ENCODE measurements at regions not wholly inside any gene's neighbourhood (a gene's known extent, or its start where the extent isn't known, plus 50 kb on each side); places are given as distances from the start of the nearest gene placed in this dataset.

DNA sequence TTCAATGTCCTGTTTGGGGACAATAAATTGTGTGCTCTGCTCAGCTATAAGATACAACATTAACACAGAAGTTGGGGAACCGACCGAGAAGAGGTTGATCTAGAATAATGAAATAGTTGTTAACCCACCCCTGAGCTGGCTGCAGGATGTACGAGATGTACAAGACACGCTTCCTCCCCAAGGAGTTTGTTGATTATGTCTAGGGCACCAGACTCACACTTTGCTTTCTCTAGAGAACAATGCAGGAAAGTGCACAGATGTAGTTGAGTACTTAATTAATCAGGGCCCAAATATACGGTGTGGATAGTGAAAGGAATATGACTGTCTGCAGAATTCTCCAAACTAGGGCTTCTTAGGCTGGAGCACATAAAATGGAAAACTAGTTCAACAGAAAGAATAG is 415.2 kb upstream of the TNP1 start:
- no peak overlapping the region for H3K27ac ChIP-seq
- intact Hi-C loops (cut with DNase I; ENCODE audit: low total_unique reads), result no loop called here
- H3K4me1 ChIP-seq, result peaks cover 3% of the 10 kb centered on the region
- H3K36me3 ChIP-seq (ENCODE audit: low read depth, missing control alignments), result no peaks in the 10 kb centered on the region
- no peak for DNase-seq
- no peak overlapping the region for H3K4me3 ChIP-seq
- 31 to 38% methylated on average over 5 of the region's 5 CpGs for WGBS, 2 donors
- TF ChIP-seq, protein P1, sequence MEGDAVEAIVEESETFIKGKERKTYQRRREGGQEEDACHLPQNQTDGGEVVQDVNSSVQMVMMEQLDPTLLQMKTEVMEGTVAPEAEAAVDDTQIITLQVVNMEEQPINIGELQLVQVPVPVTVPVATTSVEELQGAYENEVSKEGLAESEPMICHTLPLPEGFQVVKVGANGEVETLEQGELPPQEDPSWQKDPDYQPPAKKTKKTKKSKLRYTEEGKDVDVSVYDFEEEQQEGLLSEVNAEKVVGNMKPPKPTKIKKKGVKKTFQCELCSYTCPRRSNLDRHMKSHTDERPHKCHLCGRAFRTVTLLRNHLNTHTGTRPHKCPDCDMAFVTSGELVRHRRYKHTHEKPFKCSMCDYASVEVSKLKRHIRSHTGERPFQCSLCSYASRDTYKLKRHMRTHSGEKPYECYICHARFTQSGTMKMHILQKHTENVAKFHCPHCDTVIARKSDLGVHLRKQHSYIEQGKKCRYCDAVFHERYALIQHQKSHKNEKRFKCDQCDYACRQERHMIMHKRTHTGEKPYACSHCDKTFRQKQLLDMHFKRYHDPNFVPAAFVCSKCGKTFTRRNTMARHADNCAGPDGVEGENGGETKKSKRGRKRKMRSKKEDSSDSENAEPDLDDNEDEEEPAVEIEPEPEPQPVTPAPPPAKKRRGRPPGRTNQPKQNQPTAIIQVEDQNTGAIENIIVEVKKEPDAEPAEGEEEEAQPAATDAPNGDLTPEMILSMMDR (IDR thresholded peaks at IDR 0.05), result no peak
- no peak for TF ChIP-seq POLR2A (IDR thresholded peaks at IDR 0.05)
- no peaks in the 10 kb centered on the region for H3K9me3 ChIP-seq
- no peaks in the 10 kb centered on the region for H3K27me3 ChIP-seq

DNA sequence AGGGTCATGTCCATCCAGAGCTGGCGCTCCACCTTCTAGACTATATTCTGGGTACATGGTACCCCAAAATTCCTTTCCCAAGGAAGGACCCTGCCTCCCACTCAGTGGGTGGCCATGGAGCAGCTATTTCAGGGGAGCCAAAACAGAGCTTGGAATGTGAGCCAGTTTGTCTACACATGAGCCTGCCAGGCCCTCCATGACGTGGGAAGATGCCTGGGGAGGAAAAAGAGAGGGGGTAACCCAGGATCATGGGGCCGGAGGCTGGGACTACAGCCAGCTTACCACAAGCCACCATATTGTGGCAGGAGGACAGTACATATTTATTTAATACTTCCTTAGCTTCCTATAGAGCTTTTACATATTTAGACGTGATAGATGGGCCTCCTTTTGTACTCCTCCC is 414.7 kb upstream of the TNP1 start:
- TF ChIP-seq POLR2A (IDR thresholded peaks at IDR 0.05), result no peak
- TF ChIP-seq, protein P1 (IDR thresholded peaks at IDR 0.05), result no peak
- no peak overlapping the region for H3K4me3 ChIP-seq
- H3K9me3 ChIP-seq, result no peaks in the 10 kb centered on the region
- intact Hi-C loops (cut with DNase I; ENCODE audit: low total_unique reads), result no loop called here
- H3K27ac ChIP-seq, result no peak overlapping the region
- no peak for DNase-seq
- peaks cover 3% of the 10 kb centered on the region for H3K4me1 ChIP-seq
- no peaks in the 10 kb centered on the region for H3K36me3 ChIP-seq (ENCODE audit: low read depth, missing control alignments)
- no peaks in the 10 kb centered on the region for H3K27me3 ChIP-seq
- 69 to 70% methylated on average over 4 of the region's 4 CpGs for WGBS, 2 donors

DNA sequence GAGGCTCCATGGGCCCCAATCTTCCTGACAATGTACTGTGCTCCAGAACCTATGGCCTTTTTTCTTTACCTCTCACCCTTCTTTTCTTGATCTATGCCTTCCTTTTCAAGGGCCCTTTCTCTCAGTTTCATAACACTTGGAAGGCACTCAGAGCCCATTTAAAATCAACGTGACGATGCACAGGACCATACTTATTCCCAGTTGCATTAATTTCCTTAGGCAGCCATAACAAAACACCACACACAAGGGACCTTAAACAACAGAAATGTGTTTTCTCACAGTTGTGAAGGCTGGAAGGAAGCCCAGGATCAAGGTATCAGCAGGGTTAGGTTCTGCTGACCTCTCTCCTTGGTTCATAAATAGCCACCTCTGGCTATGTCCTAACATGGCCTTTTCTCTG is 414.0 kb upstream of the TNP1 start:
- Histone ChIP-seq H3K9me3 (no peaks in the 10 kb centered on the region), H3K27me3 (no peaks in the 10 kb centered on the region), H3K27ac (no peak overlapping the region), H3K4me1 (peaks cover 3% of the 10 kb centered on the region), H3K4me3 (no peak overlapping the region), H3K36me3 (ENCODE audit: low read depth, missing control alignments) (no peaks in the 10 kb centered on the region)
- TF ChIP-seq, protein P1 (IDR thresholded peaks at IDR 0.05), result no peak
- TF ChIP-seq POLR2A (IDR thresholded peaks at IDR 0.05), result no peak
- no peak for DNase-seq
- WGBS, 2 donors, result 71 to 82% methylated on average over 2 of the region's 2 CpGs
- intact Hi-C loops (cut with DNase I; ENCODE audit: low total_unique reads), result no loop called here

DNA sequence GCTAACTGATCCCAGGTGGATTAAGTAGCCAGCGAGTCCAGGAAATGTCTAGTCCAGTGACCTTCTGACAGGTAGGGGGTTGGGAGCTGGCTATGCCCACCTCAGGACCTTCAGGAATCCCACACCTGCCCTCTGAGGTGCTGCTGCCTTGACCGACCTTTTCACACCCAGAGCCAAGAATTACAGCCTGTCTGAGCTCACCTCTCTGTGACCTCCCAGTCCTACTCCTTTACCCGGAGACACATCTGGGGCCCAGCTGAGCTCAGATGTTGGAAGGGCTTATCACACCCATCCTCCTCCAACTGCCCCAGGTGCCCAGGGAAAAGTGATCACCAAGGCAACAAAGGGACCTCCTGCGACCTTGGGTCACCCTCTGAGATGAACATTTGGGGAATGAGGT is 413.3 kb upstream of the TNP1 start:
- TF ChIP-seq POLR2A (IDR thresholded peaks at IDR 0.05), result no peak
- TF ChIP-seq, protein P1 (IDR thresholded peaks at IDR 0.05), result no peak
- WGBS, 2 donors, result 84 to 95% methylated on average over 4 of the region's 4 CpGs
- intact Hi-C loops (cut with DNase I; ENCODE audit: low total_unique reads), result no loop called here
- Histone ChIP-seq H3K27me3 (no peaks in the 10 kb centered on the region), H3K27ac (no peak overlapping the region), H3K9me3 (no peaks in the 10 kb centered on the region), H3K4me1 (peaks cover 3% of the 10 kb centered on the region), H3K36me3 (ENCODE audit: low read depth, missing control alignments) (no peaks in the 10 kb centered on the region), H3K4me3 (no peak overlapping the region)
- DNase-seq, result no peak

DNA sequence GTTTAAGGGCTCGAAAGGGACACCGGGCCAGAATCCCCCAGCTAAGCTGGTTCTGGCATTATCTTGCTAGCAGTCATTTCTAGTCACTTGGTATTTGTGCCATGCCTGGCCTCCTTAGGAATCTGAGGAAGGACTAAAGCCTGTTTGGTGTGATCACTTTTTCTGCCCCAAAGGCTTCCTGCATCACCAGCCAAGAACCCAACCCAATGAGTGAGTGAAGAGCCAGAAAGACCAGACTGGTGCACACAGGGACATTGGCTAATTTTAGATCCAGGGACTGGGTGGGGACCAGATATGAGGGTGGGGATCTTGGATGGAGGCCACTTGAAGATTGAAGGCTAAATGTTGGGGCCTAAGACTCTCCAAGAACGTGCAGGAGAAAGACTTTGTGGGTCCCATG is 411.9 kb upstream of the TNP1 start:
- WGBS, 2 donors, result 81 to 90% methylated on average over 3 of the region's 3 CpGs

More for the DNA sequence above, 411.9 kb upstream of the TNP1 start:
- no peaks in the 10 kb centered on the region for H3K36me3 ChIP-seq (ENCODE audit: low read depth, missing control alignments)
- H3K4me1 ChIP-seq, result peaks cover 3% of the 10 kb centered on the region
- intact Hi-C loops (cut with DNase I; ENCODE audit: low total_unique reads), result no loop called here
- no peaks in the 10 kb centered on the region for H3K27me3 ChIP-seq
- H3K27ac ChIP-seq, result no peak overlapping the region
- no peaks in the 10 kb centered on the region for H3K9me3 ChIP-seq
- no peak for TF ChIP-seq POLR2A (IDR thresholded peaks at IDR 0.05)
- TF ChIP-seq, protein P1 (IDR thresholded peaks at IDR 0.05), result no peak
- DNase-seq, result no peak
- H3K4me3 ChIP-seq, result no peak overlapping the region

Data from testis (tissue), 2 donors.